Neutrophil (primary cell): ENCODE measurements at regions not wholly inside any gene's neighbourhood (a gene's known extent, or its start where the extent isn't known, plus 50 kb on each side); places are given as distances from the start of the nearest gene placed in this dataset.

ENCODE experiments used
- H3K27ac ChIP-seq: fragments of 200-600 bp; sonication (generic); 2 replicates; pipeline ENCODE4 v1.5.1; 2016; ENCODE audit warnings: mild to moderate bottlenecking, moderate library complexity
- H3K27me3 ChIP-seq: fragments of 200-600 bp; sonication (generic); 2 replicates; pipeline ENCODE4 v1.6.0; 2016; ENCODE audit warnings: mild to moderate bottlenecking
- H3K36me3 ChIP-seq: fragments of 200-600 bp; sonication (generic); 2 replicates; pipeline ENCODE4 v1.5.1; 2017
- H3K4me1 ChIP-seq, 2 experiments: fragments of 200-600 bp in 1 of 2; sonication (generic) in 1 of 2; 1 replicate in 1 of 2; 2 replicates in 1 of 2; pipeline versions ENCODE4 v1.5.1 to v1.6.1; 2013 to 2016; ENCODE audit warnings: low read depth in 1 of 2, low read length in 1 of 2, mild to moderate bottlenecking in 1 of 2, moderate library complexity in 1 of 2; ENCODE audit not compliant: control insufficient read depth in 1 of 2, insufficient read depth in 1 of 2
- H3K4me3 ChIP-seq, 2 experiments: fragments of 200-600 bp in 1 of 2; sonication (generic) in 1 of 2; 1 replicate in 1 of 2; 2 replicates in 1 of 2; pipeline ENCODE4 v1.5.1; 2013 to 2016; ENCODE audit warnings: low read depth in 1 of 2, low read length in 1 of 2, mild to moderate bottlenecking in 1 of 2, moderate library complexity in 1 of 2
- H3K9me3 ChIP-seq: fragments of 200-600 bp; sonication (generic); 2 replicates; pipeline ENCODE4 v1.5.1; 2016
- TF ChIP-seq, protein P1 (sequence below): fragments of 200-600 bp; sonication (generic); IDR thresholded peaks from 2 replicates; pipeline ENCODE4 v1.5.1; 2016; ENCODE audit warnings: antibody characterized with exemption

DNA sequence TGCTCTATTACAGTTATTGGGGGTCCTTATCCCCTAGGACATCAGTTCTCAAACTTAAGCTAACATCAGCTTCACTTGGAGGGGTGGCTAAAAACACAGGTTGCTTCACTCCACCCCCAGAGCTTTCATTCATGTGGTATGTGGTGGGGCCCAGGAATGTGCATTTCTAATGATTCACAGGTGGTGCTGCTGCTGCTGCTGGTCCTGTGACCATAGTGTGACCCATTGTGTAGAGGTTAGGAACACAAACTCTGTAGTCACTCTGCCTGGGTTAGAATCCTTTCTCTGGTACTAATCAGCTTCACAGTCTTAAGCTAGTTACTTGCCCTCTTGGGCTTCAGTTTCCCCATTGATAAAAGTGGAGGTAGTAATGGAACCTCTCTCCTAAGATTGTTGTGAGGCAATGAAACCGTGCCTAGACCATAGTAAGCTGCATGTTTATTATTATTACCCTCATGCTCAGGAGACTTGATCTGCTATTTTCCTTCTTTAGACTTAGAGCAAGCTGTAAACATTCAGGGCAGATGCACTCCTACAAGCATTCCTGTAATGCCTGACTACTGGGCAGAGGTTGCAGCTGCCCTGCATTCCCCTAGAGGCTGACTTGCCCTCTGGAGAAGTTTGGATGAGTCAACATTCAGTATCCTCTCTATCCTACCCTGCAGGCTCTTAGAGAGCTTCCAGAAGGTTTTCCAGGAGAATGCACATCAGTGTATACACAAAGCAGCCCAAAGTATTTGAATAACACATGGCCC lies 94.1 kb upstream of the ACSL4 start:
- Histone ChIP-seq H3K4me1 (peaks cover 20 to 25% of the 10 kb centered on the region in 2 experiments), H3K27ac (no peak overlapping the region), H3K9me3 (no peaks in the 10 kb centered on the region), H3K36me3 (no peaks in the 10 kb centered on the region), H3K27me3 (peaks cover 9% of the 10 kb centered on the region), H3K4me3 (no peak overlapping the region)
- TF ChIP-seq, protein P1, sequence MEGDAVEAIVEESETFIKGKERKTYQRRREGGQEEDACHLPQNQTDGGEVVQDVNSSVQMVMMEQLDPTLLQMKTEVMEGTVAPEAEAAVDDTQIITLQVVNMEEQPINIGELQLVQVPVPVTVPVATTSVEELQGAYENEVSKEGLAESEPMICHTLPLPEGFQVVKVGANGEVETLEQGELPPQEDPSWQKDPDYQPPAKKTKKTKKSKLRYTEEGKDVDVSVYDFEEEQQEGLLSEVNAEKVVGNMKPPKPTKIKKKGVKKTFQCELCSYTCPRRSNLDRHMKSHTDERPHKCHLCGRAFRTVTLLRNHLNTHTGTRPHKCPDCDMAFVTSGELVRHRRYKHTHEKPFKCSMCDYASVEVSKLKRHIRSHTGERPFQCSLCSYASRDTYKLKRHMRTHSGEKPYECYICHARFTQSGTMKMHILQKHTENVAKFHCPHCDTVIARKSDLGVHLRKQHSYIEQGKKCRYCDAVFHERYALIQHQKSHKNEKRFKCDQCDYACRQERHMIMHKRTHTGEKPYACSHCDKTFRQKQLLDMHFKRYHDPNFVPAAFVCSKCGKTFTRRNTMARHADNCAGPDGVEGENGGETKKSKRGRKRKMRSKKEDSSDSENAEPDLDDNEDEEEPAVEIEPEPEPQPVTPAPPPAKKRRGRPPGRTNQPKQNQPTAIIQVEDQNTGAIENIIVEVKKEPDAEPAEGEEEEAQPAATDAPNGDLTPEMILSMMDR, result no peak

DNA sequence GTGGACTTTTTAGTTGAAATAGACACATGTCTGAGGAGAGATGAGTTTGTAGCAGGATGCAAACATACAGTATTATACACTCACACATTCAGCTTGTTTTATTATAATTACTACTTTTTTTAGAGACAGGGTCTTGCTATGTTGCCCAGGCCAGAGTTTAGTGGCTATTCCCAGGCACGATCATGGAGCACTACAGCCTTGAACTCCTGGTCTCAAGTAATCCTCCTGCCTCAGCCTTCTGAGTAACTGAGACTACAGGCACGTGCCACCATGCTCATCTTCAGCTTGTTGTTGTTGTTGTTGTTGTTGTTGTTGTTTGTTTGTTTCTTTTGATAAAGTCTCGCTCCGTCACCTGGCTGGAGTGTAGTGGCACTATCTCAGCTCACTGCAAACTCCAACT lies 94.7 kb upstream of the ACSL4 start:
- peaks cover 9% of the 10 kb centered on the region for H3K27me3 ChIP-seq
- H3K4me1 ChIP-seq, result peaks cover 20 to 28% of the 10 kb centered on the region in 2 experiments
- TF ChIP-seq, protein P1, result no peak
- no peak overlapping the region for H3K27ac ChIP-seq
- no peak overlapping the region for H3K4me3 ChIP-seq
- no peaks in the 10 kb centered on the region for H3K36me3 ChIP-seq
- H3K9me3 ChIP-seq, result no peaks in the 10 kb centered on the region

DNA sequence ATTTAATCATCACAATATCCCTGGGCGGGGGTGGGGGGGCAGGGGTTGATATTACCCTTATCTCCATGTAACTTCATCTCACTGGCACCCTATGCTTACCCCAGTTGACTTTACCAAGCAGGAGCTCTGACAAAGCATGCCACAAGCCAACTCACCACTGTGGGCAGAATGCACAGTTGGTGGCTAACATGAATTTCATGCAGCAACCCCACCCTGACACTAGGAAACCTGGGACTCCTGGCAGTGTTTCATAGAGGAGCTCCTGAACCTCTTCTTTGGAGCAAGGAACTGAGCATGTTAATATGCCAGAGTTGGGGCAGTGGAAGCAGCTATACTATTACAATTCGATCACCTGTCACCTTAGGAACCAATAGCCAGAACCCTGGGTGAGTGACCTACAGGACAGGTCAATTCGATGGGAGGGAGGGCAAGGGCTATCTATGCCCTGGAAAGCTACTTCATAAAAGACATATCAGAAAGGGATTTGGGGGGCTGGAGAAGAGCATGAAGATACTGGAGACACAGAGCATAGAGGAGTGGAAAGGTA lies 97.2 kb upstream of the ACSL4 start:
- H3K27me3 ChIP-seq, result peaks cover 9% of the 10 kb centered on the region
- H3K36me3 ChIP-seq, result no peaks in the 10 kb centered on the region
- peak overlapping the region; percentile 73 for H3K27ac ChIP-seq
- TF ChIP-seq, protein P1, result no peak
- peaks cover 20 to 28% of the 10 kb centered on the region in 2 experiments for H3K4me1 ChIP-seq
- H3K9me3 ChIP-seq, result no peaks in the 10 kb centered on the region
- H3K4me3 ChIP-seq, result no peak overlapping the region

DNA sequence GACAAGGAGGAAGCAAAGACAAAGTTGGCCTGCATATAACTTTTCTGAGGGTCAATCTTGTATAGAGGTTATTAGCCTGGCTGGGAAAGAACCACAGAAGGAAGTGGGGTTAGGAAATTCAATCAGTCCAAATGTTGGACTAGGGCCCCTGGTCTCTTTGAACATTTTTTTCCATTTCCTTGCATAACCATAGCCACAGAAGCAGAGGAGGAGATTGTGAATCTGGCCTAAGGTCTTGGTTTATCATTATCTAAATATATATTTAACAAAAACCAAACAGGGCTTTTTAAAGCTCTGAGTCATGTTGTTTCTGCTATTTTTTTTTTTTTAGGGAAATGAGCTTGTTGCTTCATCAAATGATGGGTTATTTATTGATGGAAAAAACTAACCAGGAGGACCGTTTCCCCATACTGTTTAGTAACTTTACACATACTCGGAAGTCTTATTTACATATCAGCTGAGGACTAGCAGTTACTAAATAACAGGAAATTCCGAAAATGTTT lies 97.7 kb upstream of the ACSL4 start:
- H3K4me3 ChIP-seq, result no peak overlapping the region
- peaks cover 9% of the 10 kb centered on the region for H3K27me3 ChIP-seq
- H3K36me3 ChIP-seq, result no peaks in the 10 kb centered on the region
- peak overlapping the region; percentile 73 for H3K27ac ChIP-seq
- H3K4me1 ChIP-seq, result peaks cover 20 to 28% of the 10 kb centered on the region in 2 experiments
- no peaks in the 10 kb centered on the region for H3K9me3 ChIP-seq
- TF ChIP-seq, protein P1, result no peak

DNA sequence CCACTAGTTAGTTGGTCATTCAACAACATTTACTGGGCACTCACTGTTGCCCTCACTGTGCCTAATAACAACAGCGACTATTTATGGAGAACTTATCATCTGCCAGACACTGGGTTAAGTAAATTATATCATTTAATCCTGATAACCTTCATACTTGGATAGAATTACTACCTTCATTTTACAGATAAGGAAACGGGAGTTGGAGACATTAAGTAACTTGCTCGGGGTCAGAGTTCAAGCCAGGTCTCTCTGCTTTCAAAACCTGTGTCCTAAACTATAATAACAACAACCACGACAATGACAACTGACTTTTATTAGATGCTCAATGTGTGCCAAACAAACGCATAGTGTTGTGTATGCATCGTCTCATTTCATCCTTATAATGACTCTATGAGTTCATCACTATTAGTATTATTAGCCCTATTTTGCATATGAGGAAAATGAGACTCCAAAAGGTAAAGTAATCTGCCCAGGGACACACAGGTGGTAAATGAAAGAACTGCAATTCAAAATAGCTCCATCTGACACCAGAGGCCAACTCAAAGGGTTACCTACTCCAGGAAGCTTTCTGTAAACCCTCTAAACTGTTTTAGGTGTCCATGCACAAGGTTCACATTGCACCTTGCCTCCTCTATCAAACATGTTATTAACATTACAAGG lies 98.4 kb upstream of the ACSL4 start:
- Histone ChIP-seq H3K27ac (peak overlapping the region; percentile 73), H3K4me3 (no peak overlapping the region), H3K9me3 (no peaks in the 10 kb centered on the region), H3K36me3 (no peaks in the 10 kb centered on the region), H3K27me3 (peaks cover 9% of the 10 kb centered on the region), H3K4me1 (peaks cover 20 to 28% of the 10 kb centered on the region in 2 experiments)
- TF ChIP-seq, protein P1, result no peak
